IMR-90 (cell line): ENCODE measurements at regions not wholly inside any gene's neighbourhood (a gene's known extent, or its start where the extent isn't known, plus 50 kb on each side); places are given as distances from the start of the nearest gene placed in this dataset.

Source experiments
- ATAC-seq: fragments of 200-7000 bp; cut with Tn5 transposase; 2 replicates; pipeline ENCODE4 v1.9.1; 2020; ENCODE audit warnings: low read depth, mild to moderate bottlenecking, moderate library complexity
- BruUV-seq: library from RNA; stranded (reverse); fragments of 400-500 nt; replicated peaks from 2 replicates; lab custom pipeline; 2021; lab: Mats Ljungman, UMichigan
- CTCF ChIA-PET: fragments of 300-600 bp; formaldehyde crosslinking; extraction: SDS; loops from one replicate; lab custom pipeline; 2021; ENCODE audit warnings: antibody characterized with exemption; lab: Yijun Ruan, JAX
- POLR2A ChIA-PET: fragments of 300-600 bp; sonication (Branson Sonifier 250); formaldehyde crosslinking; loops from one replicate; lab custom pipeline; 2022; ENCODE audit warnings: antibody characterized with exemption; ENCODE audit not compliant: unreplicated experiment; lab: Charles Lee
- DNase-seq: peaks from one replicate; pipeline ENCODE4 v3.0.0; 2013
- H2AFZ ChIP-seq: replicated peaks from 2 replicates; pipeline ENCODE3; 2013; ENCODE audit warnings: low read length, mild to moderate bottlenecking; ENCODE audit not compliant: poor library complexity
- H2AK5ac ChIP-seq: 2 replicates; pipeline ENCODE4 v1.6.1; 2013; ENCODE audit warnings: low read depth, low read length, inconsistent platforms
- H2AK9ac ChIP-seq: replicated peaks from 2 replicates; pipeline ENCODE3; 2013; ENCODE audit warnings: mild to moderate bottlenecking, low read depth, low read length, moderate library complexity; ENCODE audit not compliant: poor library complexity
- H2BK120ac ChIP-seq: 2 replicates; pipeline ENCODE4 v1.6.1; 2013; ENCODE audit warnings: low read depth, low read length, inconsistent platforms
- H2BK15ac ChIP-seq: 3 replicates; pipeline ENCODE4 v1.6.1; 2013; ENCODE audit warnings: low read depth, low read length, inconsistent platforms
- H2BK20ac ChIP-seq: 2 replicates; pipeline ENCODE4 v1.6.1; 2013; ENCODE audit warnings: low read depth, mild to moderate bottlenecking, inconsistent platforms, low read length, moderate library complexity
- H2BK5ac ChIP-seq: 2 replicates; pipeline ENCODE4 v1.6.1; 2013; ENCODE audit warnings: mild to moderate bottlenecking, low read depth, low read length, inconsistent platforms; ENCODE audit not compliant: poor library complexity, severe bottlenecking
- H3K14ac ChIP-seq: replicated peaks from 2 replicates; pipeline ENCODE4 v1.6.1; 2013; ENCODE audit warnings: low read depth, low read length, inconsistent platforms
- H3K18ac ChIP-seq: 2 replicates; pipeline ENCODE4 v1.6.1; 2013; ENCODE audit warnings: low read depth, low read length, control low read depth
- H3K23ac ChIP-seq: 2 replicates; pipeline ENCODE4 v1.6.1; 2013; ENCODE audit warnings: low read depth, low read length, inconsistent platforms
- H3K27ac ChIP-seq: 2 replicates; pipeline ENCODE4 v1.5.1; 2013; ENCODE audit warnings: mild to moderate bottlenecking, control low read depth, low read length; ENCODE audit not compliant: insufficient read depth
- H3K27me3 ChIP-seq: 2 replicates; pipeline ENCODE4 v1.6.1; 2013; ENCODE audit warnings: low read length; ENCODE audit not compliant: control insufficient read depth, insufficient read depth
- H3K36me3 ChIP-seq: 2 replicates; pipeline ENCODE4 v1.6.1; 2013; ENCODE audit warnings: low read length, mixed read lengths; ENCODE audit not compliant: control insufficient read depth, insufficient read depth
- H3K4ac ChIP-seq: 2 replicates; pipeline ENCODE4 v1.6.1; 2013; ENCODE audit warnings: low read depth, low read length, inconsistent platforms
- H3K4me1 ChIP-seq: 2 replicates; pipeline ENCODE4 v1.6.1; 2013; ENCODE audit warnings: low read length, mixed read lengths; ENCODE audit not compliant: control insufficient read depth, insufficient read depth
- H3K4me2 ChIP-seq: 2 replicates; pipeline ENCODE4 v1.6.1; 2013; ENCODE audit warnings: low read depth, mild to moderate bottlenecking, control low read depth, low read length, moderate library complexity
- H3K4me3 ChIP-seq: 2 replicates; pipeline ENCODE4 v1.5.1; 2013; ENCODE audit warnings: low read depth, mild to moderate bottlenecking, control low read depth, low read length, moderate library complexity; ENCODE audit not compliant: insufficient read depth
- H3K56ac ChIP-seq: 2 replicates; pipeline ENCODE4 v1.6.1; 2013; ENCODE audit warnings: low read length, inconsistent platforms; ENCODE audit not compliant: insufficient read depth; ENCODE audit errors: extremely low read depth
- H3K79me1 ChIP-seq, 2 experiments: 2 replicates each; pipeline ENCODE4 v1.6.1; 2013; ENCODE audit warnings: low read length in 2 of 2, inconsistent platforms in 1 of 2, low read depth in 1 of 2
- H3K9ac ChIP-seq: 2 replicates; pipeline ENCODE4 v1.6.1; 2013; ENCODE audit warnings: low read depth, low read length, control low read depth
- H3K9me1 ChIP-seq: 2 replicates; pipeline ENCODE4 v1.6.1; 2013; ENCODE audit warnings: low read length, inconsistent platforms; ENCODE audit not compliant: insufficient read depth
- H3K9me3 ChIP-seq: 2 replicates; pipeline ENCODE4 v1.6.1; 2013; ENCODE audit warnings: low read length; ENCODE audit not compliant: control insufficient read depth, insufficient read depth
- H4K20me1 ChIP-seq: 2 replicates; pipeline ENCODE4 v1.6.1; 2013; ENCODE audit warnings: low read length, inconsistent platforms; ENCODE audit not compliant: insufficient read depth
- H4K5ac ChIP-seq: 2 replicates; pipeline ENCODE4 v1.6.1; 2013; ENCODE audit warnings: mild to moderate bottlenecking, low read depth, low read length, control low read depth
- H4K8ac ChIP-seq, 2 experiments: 2 replicates each; pipeline ENCODE4 v1.6.1; 2013; ENCODE audit warnings: low read depth in 2 of 2, low read length in 2 of 2, control low read depth in 1 of 2, inconsistent platforms in 1 of 2
- H4K91ac ChIP-seq: 2 replicates; pipeline ENCODE4 v1.6.1; 2013; ENCODE audit warnings: low read depth, low read length, inconsistent platforms; ENCODE audit not compliant: insufficient read depth
- BHLHE40 ChIP-seq: fragments of 150-350 bp; IDR thresholded peaks from 2 replicates; pipeline ENCODE4 v1.6.1; 2016; ENCODE audit warnings: mild to moderate bottlenecking, low read depth, low read length
- ELK1 ChIP-seq: fragments of 150-350 bp; IDR thresholded peaks from 2 replicates; pipeline ENCODE4 v1.6.1; 2016; ENCODE audit warnings: low read depth, mild to moderate bottlenecking, low read length, moderate library complexity, borderline replicate concordance
- MAFK ChIP-seq: IDR thresholded peaks from 2 replicates; pipeline ENCODE4 v1.6.1; 2012; ENCODE audit warnings: low read depth, low read length, improper control_type of control experiment
- MAZ ChIP-seq: IDR thresholded peaks from 2 replicates; pipeline ENCODE4 v1.6.1; 2012; ENCODE audit warnings: low read depth, mild to moderate bottlenecking, low read length, improper control_type of control experiment, moderate library complexity, borderline replicate concordance
- MXI1 ChIP-seq: IDR thresholded peaks from 2 replicates; pipeline ENCODE4 v1.6.1; 2012; ENCODE audit warnings: low read depth, mild to moderate bottlenecking, low read length, moderate library complexity, borderline replicate concordance
- NFE2L2 ChIP-seq: fragments of 150-350 bp; IDR thresholded peaks from 2 replicates; pipeline ENCODE4 v1.6.1; 2016; ENCODE audit warnings: low read depth, mild to moderate bottlenecking, low read length
- POLR2A ChIP-seq: IDR thresholded peaks from 2 replicates; pipeline ENCODE4 v1.6.1; 2012; ENCODE audit warnings: mild to moderate bottlenecking, low read depth, low read length
- RAD21 ChIP-seq: IDR thresholded peaks from 2 replicates; pipeline ENCODE4 v1.6.1; 2012; ENCODE audit warnings: low read length, improper control_type of control experiment
- RFX5 ChIP-seq: IDR thresholded peaks from 2 replicates; pipeline ENCODE4 v1.8.0; 2012; ENCODE audit warnings: low read depth, mild to moderate bottlenecking, low read length, moderate library complexity
- SMC3 ChIP-seq: fragments of 150-350 bp; IDR thresholded peaks from 2 replicates; pipeline ENCODE4 v1.6.1; 2016; ENCODE audit warnings: low read depth, mild to moderate bottlenecking, antibody characterized with exemption, low read length, moderate library complexity
- WGBS, 2 experiments: methylation state at CpG; one replicate each; pipeline versions ENCODE4 v1.1.5 to v1.1.7; 2013; ENCODE audit warnings: missing lambda C conversion rate in 2 of 2; ENCODE audit not compliant: insufficient read length in 1 of 2; ENCODE audit errors: extremely low coverage in 2 of 2; 5-methylcytosine and 5-hydroxymethylcytosine counted together
- dilution Hi-C: fragments of 300-500 bp; cut with HindIII; formaldehyde crosslinking; loops from one replicate; pipeline ENCODE4 v1.14.3; 2018; ENCODE audit warnings: low sequenced_read_pairs; ENCODE audit not compliant: unreplicated experiment
- in situ Hi-C: fragments of 300-500 bp; cut with MboI; formaldehyde crosslinking; loops from 3 replicates; pipeline ENCODE4 v1.14.3; 2019; ENCODE audit warnings: low sequenced_read_pairs, inconsistent platforms, mixed read lengths
- intact Hi-C: fragments of 100-400 bp; cut with micrococcal nuclease; formaldehyde crosslinking; loops from 2 replicates; pipeline ENCODE4 v1.10.0; 2022

- Histone ChIP-seq H4K20me1 (no peaks in the 10 kb centered on the region), H3K4ac (peak overlapping the region; percentile 96), H2BK5ac (peak overlapping the region; percentile 93), H2AFZ (peak overlapping the region; percentile 87), H2BK120ac (peak overlapping the region; percentile 92), H2AK5ac (peak overlapping the region; percentile 89), H3K4me2 (peak overlapping the region; percentile 68), H3K27me3 (no peaks in the 10 kb centered on the region), H3K4me1 (peaks cover 20% of the 10 kb centered on the region), H3K23ac (peak overlapping the region; percentile 86), H4K8ac (peak overlapping the region; percentile 76 to 90), H3K27ac (peak overlapping the region; percentile 94), H4K5ac (peak overlapping the region; percentile 16), H3K9me3 (no peaks in the 10 kb centered on the region; the same call in 1 of the 2 replicates), H3K4me3 (no peak overlapping the region), H3K9me1 (peaks cover 25% of the 10 kb centered on the region), H3K36me3 (no peaks in the 10 kb centered on the region), H4K91ac (peak overlapping the region; percentile 82), H3K9ac (peak overlapping the region; percentile 26; the same call in 1 of the 2 replicates), H2AK9ac (peak overlapping the region; percentile 68), H3K14ac (peak overlapping the region; percentile 68), H2BK15ac (peak overlapping the region; percentile 94; the same call in 1 of the 3 replicates), H3K18ac (peak overlapping the region; percentile 84), H3K56ac (peak overlapping the region; percentile 63; the same call in 1 of the 2 replicates), H2BK20ac (peak overlapping the region; percentile 96), H3K79me1 (0 out of 4 replicates have a peak, but pooled peaks cover 0 to 3% of the 10 kb centered on the region in 2 experiments)
- ATAC-seq (peak; percentile 64), DNase-seq (peak; percentile 91)
- no CpG with 5 or more reads among the region's 10 CpGs for WGBS, 2 experiments
- ChIA-PET POLR2A (no interaction called here), CTCF (no interaction called here)
- in situ Hi-C loops (no loop called here), dilution Hi-C loops (no loop called here), intact Hi-C loops (no loop called here)
- BruUV-seq: no TSS peak
- TF ChIP-seq MAZ: no peak
- no peak for TF ChIP-seq MXI1
- TF ChIP-seq MAFK: peak; percentile 66
- TF ChIP-seq ELK1: no peak
- no peak for TF ChIP-seq SMC3
- 0 out of 2 replicates have a peak, but pooled peaks have one; percentile 5 for TF ChIP-seq RAD21
- no peak for TF ChIP-seq BHLHE40
- TF ChIP-seq RFX5: no peak
- no peak for TF ChIP-seq NFE2L2
- no peak for TF ChIP-seq POLR2A
Observed at GRCh38 chr21:35563885-35564451, 496.4 kb downstream of the SETD4 start.
